ENCODE measurements at regions not wholly inside any gene's neighbourhood (a gene's known extent, or its start where the extent isn't known, plus 50 kb on each side); places are given as distances from the start of the nearest gene placed in this dataset.

DNA sequence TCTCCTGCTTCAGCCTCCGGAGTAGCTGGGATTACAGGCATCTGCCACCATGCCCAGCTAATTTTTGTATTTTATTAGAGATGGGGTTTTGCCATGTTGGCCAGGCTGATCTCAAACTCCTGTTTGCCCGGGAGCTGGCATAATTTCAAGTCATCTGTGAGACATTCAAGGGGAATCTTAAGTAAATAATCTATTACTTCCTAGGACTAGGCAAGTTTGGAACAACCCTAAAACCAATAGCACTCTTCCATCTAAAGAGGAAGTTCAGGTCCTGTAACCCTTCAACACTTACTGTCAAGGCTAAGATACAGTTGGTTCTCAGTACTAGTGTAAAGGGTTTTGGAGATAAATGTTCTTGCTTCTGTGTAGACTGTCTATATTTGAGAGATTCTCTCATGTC lies 267.8 kb upstream of the IRAK1BP1 start:
- TF ChIP-seq SIN3A (IDR thresholded peaks at IDR 0.05; ENCODE audit: borderline replicate concordance, insufficient read depth, low read depth, low read length) = no peak
- TF ChIP-seq, protein P1, sequence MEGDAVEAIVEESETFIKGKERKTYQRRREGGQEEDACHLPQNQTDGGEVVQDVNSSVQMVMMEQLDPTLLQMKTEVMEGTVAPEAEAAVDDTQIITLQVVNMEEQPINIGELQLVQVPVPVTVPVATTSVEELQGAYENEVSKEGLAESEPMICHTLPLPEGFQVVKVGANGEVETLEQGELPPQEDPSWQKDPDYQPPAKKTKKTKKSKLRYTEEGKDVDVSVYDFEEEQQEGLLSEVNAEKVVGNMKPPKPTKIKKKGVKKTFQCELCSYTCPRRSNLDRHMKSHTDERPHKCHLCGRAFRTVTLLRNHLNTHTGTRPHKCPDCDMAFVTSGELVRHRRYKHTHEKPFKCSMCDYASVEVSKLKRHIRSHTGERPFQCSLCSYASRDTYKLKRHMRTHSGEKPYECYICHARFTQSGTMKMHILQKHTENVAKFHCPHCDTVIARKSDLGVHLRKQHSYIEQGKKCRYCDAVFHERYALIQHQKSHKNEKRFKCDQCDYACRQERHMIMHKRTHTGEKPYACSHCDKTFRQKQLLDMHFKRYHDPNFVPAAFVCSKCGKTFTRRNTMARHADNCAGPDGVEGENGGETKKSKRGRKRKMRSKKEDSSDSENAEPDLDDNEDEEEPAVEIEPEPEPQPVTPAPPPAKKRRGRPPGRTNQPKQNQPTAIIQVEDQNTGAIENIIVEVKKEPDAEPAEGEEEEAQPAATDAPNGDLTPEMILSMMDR (IDR thresholded peaks at IDR 0.05) = no peak
- TF ChIP-seq, protein P2, sequence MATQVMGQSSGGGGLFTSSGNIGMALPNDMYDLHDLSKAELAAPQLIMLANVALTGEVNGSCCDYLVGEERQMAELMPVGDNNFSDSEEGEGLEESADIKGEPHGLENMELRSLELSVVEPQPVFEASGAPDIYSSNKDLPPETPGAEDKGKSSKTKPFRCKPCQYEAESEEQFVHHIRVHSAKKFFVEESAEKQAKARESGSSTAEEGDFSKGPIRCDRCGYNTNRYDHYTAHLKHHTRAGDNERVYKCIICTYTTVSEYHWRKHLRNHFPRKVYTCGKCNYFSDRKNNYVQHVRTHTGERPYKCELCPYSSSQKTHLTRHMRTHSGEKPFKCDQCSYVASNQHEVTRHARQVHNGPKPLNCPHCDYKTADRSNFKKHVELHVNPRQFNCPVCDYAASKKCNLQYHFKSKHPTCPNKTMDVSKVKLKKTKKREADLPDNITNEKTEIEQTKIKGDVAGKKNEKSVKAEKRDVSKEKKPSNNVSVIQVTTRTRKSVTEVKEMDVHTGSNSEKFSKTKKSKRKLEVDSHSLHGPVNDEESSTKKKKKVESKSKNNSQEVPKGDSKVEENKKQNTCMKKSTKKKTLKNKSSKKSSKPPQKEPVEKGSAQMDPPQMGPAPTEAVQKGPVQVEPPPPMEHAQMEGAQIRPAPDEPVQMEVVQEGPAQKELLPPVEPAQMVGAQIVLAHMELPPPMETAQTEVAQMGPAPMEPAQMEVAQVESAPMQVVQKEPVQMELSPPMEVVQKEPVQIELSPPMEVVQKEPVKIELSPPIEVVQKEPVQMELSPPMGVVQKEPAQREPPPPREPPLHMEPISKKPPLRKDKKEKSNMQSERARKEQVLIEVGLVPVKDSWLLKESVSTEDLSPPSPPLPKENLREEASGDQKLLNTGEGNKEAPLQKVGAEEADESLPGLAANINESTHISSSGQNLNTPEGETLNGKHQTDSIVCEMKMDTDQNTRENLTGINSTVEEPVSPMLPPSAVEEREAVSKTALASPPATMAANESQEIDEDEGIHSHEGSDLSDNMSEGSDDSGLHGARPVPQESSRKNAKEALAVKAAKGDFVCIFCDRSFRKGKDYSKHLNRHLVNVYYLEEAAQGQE (IDR thresholded peaks at IDR 0.05; ENCODE audit: insufficient read depth in 1 of 2, low read depth in 2 of 2, low read length in 1 of 2) = no peak
- no peak for TF ChIP-seq POLR2AphosphoS5 (IDR thresholded peaks at IDR 0.05; ENCODE audit: low read depth, low read length)

Data from Panc1 (cell line).